Trophoblast cell (in vitro differentiated cells and primary cell): ENCODE measurements at regions not wholly inside any gene's neighbourhood (a gene's known extent, or its start where the extent isn't known, plus 50 kb on each side); places are given as distances from the start of the nearest gene placed in this dataset.

Source experiments
- DNase-seq, 2 donors: peaks; one replicate each; pipeline ENCODE4 v3.0.0-alpha.2; 2016
- H2AFZ ChIP-seq: 2 replicates; pipeline ENCODE4 v1.6.1; 2013; ENCODE audit warnings: low read length, moderate library complexity, mild to moderate bottlenecking; ENCODE audit not compliant: insufficient read depth, poor library complexity
- H2AK5ac ChIP-seq: 2 replicates; pipeline ENCODE4 v1.6.1; 2013; ENCODE audit warnings: mild to moderate bottlenecking, low read length
- H2BK120ac ChIP-seq: 2 replicates; pipeline ENCODE4 v1.6.1; 2013; ENCODE audit warnings: low read length, mild to moderate bottlenecking, moderate library complexity; ENCODE audit not compliant: insufficient read depth, poor library complexity
- H2BK12ac ChIP-seq: 2 replicates; pipeline ENCODE4 v1.6.1; 2013; ENCODE audit warnings: mild to moderate bottlenecking, low read length, moderate library complexity
- H2BK5ac ChIP-seq: 2 replicates; pipeline ENCODE4 v1.6.1; 2013; ENCODE audit warnings: low read length, low read depth, moderate library complexity, mild to moderate bottlenecking; ENCODE audit not compliant: poor library complexity
- H3K14ac ChIP-seq: 2 replicates; pipeline ENCODE4 v1.6.1; 2013; ENCODE audit warnings: mild to moderate bottlenecking, low read length
- H3K18ac ChIP-seq: 2 replicates; pipeline ENCODE4 v1.6.1; 2013; ENCODE audit warnings: mild to moderate bottlenecking, low read length
- H3K23ac ChIP-seq: 2 replicates; pipeline ENCODE4 v1.6.1; 2013; ENCODE audit warnings: low read length
- H3K27ac ChIP-seq: 2 replicates; pipeline ENCODE4 v1.5.1; 2013; ENCODE audit warnings: low read depth, mild to moderate bottlenecking, inconsistent platforms, low read length, moderate library complexity
- H3K27me3 ChIP-seq: 2 replicates; pipeline ENCODE4 v1.6.1; 2013; ENCODE audit warnings: inconsistent platforms, mild to moderate bottlenecking, low read length, moderate library complexity; ENCODE audit not compliant: insufficient read depth
- H3K36me3 ChIP-seq, 2 experiments: 1 replicate in 1 of 2; 2 replicates in 1 of 2; pipeline ENCODE4 v1.6.1; 2013; ENCODE audit warnings: low read length in 2 of 2, mild to moderate bottlenecking in 2 of 2, moderate library complexity in 1 of 2; ENCODE audit not compliant: insufficient read depth in 2 of 2, control insufficient read depth in 1 of 2
- H3K4ac ChIP-seq: 2 replicates; pipeline ENCODE4 v1.6.1; 2013; ENCODE audit warnings: low read depth, mild to moderate bottlenecking, low read length, moderate library complexity
- H3K4me1 ChIP-seq, 2 experiments: 1 replicate in 1 of 2; 2 replicates in 1 of 2; pipeline ENCODE4 v1.6.1; 2013; ENCODE audit warnings: low read length in 2 of 2, mild to moderate bottlenecking in 2 of 2, moderate library complexity in 1 of 2; ENCODE audit not compliant: insufficient read depth in 2 of 2, control insufficient read depth in 1 of 2
- H3K4me2 ChIP-seq: 2 replicates; pipeline ENCODE4 v1.6.1; 2013; ENCODE audit warnings: inconsistent platforms, mild to moderate bottlenecking, low read length, moderate library complexity
- H3K4me3 ChIP-seq: 2 replicates; pipeline ENCODE4 v1.5.1; 2013; ENCODE audit warnings: mild to moderate bottlenecking, low read depth, low read length, inconsistent platforms
- H3K79me1 ChIP-seq: one replicate; pipeline ENCODE4 v1.6.1; 2013; ENCODE audit warnings: low read length
- H3K79me2 ChIP-seq: 2 replicates; pipeline ENCODE4 v1.6.1; 2013; ENCODE audit warnings: low read length, mild to moderate bottlenecking; ENCODE audit not compliant: control insufficient read depth, insufficient read depth, poor library complexity
- H3K9ac ChIP-seq: 2 replicates; pipeline ENCODE4 v1.6.1; 2013; ENCODE audit warnings: mild to moderate bottlenecking, low read length
- H3K9me3 ChIP-seq: 2 replicates; pipeline ENCODE4 v1.6.1; 2013; ENCODE audit warnings: low read depth, mild to moderate bottlenecking, control low read depth, inconsistent platforms, low read length; ENCODE audit not compliant: insufficient read depth
- H4K12ac ChIP-seq: 2 replicates; pipeline ENCODE4 v1.6.1; 2013; ENCODE audit warnings: low read depth, mild to moderate bottlenecking, low read length, moderate library complexity
- H4K8ac ChIP-seq: 2 replicates; pipeline ENCODE4 v1.6.1; 2013; ENCODE audit warnings: low read depth, mild to moderate bottlenecking, low read length, moderate library complexity
- H4K91ac ChIP-seq: one replicate; pipeline ENCODE4 v1.6.1; 2013; ENCODE audit warnings: low read depth, mild to moderate bottlenecking, low read length, moderate library complexity
- WGBS: extraction: QIAGEN DNeasy Blood & Tissue Kit; methylation state at CpG from one replicate; pipeline ENCODE4 v1.1.7; 2013; ENCODE audit warnings: missing lambda C conversion rate; ENCODE audit not compliant: insufficient read length, insufficient coverage; ENCODE audit errors: extremely low coverage; 5-methylcytosine and 5-hydroxymethylcytosine counted together

DNA sequence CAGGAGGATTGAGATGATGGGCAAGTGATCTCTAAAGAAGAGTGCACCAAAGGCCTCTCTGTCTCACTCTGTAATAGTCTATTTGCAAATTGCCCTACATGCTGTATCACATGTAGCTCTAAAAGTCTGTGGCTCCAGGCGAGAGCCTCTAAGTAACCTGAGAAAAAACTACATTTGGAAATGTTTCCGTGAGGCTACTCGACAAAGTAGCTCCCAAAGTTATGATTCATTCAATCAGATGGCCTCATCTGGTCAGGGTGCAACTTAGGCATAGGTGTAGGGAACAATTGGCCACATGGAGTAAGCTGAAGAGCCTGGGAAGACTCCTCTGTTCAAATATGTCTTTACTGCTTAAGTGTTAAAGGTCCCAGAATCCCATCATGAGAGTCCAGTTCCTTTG, 155.4 kb upstream of the PLEKHG7 start:
- no peaks in the 10 kb centered on the region for H3K9me3 ChIP-seq
- H2AK5ac ChIP-seq: no peak overlapping the region
- H3K14ac ChIP-seq: no peak overlapping the region
- no peak overlapping the region for H3K4ac ChIP-seq
- peaks cover 2% of the 10 kb centered on the region for H3K79me2 ChIP-seq
- no peak overlapping the region for H4K12ac ChIP-seq
- H3K27ac ChIP-seq: no peak overlapping the region
- H3K27me3 ChIP-seq: no peaks in the 10 kb centered on the region
- H3K36me3 ChIP-seq: no peaks in the 10 kb centered on the region
- H3K23ac ChIP-seq: no peak overlapping the region
- no peak overlapping the region for H3K4me3 ChIP-seq
- no peak overlapping the region for H4K8ac ChIP-seq
- H3K18ac ChIP-seq: no peak overlapping the region
- WGBS: no CpG with 5 or more reads among the region's 3 CpGs
- H2BK5ac ChIP-seq: no peak overlapping the region
- H3K9ac ChIP-seq: no peak overlapping the region
- no peak overlapping the region for H2AFZ ChIP-seq
- H3K4me1 ChIP-seq: peaks cover 9 to 18% of the 10 kb centered on the region in 2 experiments
- no peak for DNase-seq
- no peak overlapping the region for H3K4me2 ChIP-seq
- H2BK12ac ChIP-seq: no peak overlapping the region
- H2BK120ac ChIP-seq: no peak overlapping the region
- H3K79me1 ChIP-seq: peaks cover 10% of the 10 kb centered on the region
- no peak overlapping the region for H4K91ac ChIP-seq

DNA sequence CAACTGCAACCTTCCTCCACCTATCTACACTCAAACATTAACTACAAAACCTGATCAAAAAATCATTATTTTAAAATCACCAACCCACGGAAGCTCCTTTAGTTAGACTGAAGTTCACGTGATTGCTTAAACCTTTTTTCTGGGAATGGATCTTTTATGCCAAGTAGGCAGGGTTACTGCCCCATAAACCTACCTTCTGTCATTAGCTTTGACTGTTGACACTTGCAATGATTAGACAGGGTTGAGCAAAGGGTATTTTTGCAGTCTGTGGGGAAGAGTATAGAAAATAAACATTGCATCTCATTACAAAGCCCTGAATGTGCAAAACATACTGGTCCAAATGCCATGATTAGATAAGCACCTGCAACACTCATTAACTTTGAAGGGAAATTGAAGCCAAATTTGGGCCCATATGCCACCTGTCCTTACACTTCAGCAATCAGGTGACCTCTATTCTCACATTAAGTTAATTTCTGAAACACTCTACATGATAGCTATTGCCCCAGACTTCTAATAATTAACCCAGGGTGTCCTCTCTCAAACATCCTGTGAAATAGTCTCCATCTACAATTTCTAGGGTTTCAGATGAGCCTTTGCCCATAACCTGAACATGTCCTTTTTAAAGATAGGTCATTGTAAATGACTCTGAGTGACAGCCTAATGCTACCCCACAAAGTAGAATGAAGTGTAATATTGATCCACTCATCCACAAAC, 156.0 kb upstream of the PLEKHG7 start:
- no peaks in the 10 kb centered on the region for H3K27me3 ChIP-seq
- H4K12ac ChIP-seq: no peak overlapping the region
- no peak overlapping the region for H3K4me2 ChIP-seq
- H3K14ac ChIP-seq: no peak overlapping the region
- no peak overlapping the region for H3K9ac ChIP-seq
- H2AK5ac ChIP-seq: no peak overlapping the region
- DNase-seq: no peak
- H3K18ac ChIP-seq: no peak overlapping the region
- H3K79me2 ChIP-seq: peaks cover 2% of the 10 kb centered on the region
- no peak overlapping the region for H4K91ac ChIP-seq
- no peak overlapping the region for H3K23ac ChIP-seq
- H2BK120ac ChIP-seq: no peak overlapping the region
- WGBS: 100% methylated on average over 1 of the region's 2 CpGs
- H2AFZ ChIP-seq: no peak overlapping the region
- H3K79me1 ChIP-seq: peaks cover 10% of the 10 kb centered on the region
- H2BK5ac ChIP-seq: no peak overlapping the region
- no peaks in the 10 kb centered on the region for H3K36me3 ChIP-seq
- H3K9me3 ChIP-seq: no peaks in the 10 kb centered on the region
- H3K4me3 ChIP-seq: no peak overlapping the region
- H3K4ac ChIP-seq: no peak overlapping the region
- peaks cover 9 to 14% of the 10 kb centered on the region in 2 experiments for H3K4me1 ChIP-seq
- no peak overlapping the region for H2BK12ac ChIP-seq
- no peak overlapping the region for H4K8ac ChIP-seq
- H3K27ac ChIP-seq: no peak overlapping the region

- WGBS: no CpG with 5 or more reads among the region's 3 CpGs
Observed at GRCh38 chr12:92546259-92546634, 156.5 kb upstream of the PLEKHG7 start.

GRCh38 chr12:92544322-92544721, 158.5 kb upstream of the PLEKHG7 start:
- Histone ChIP-seq H2BK120ac (peak overlapping the region; percentile 69), H3K18ac (no peak overlapping the region), H3K23ac (no peak overlapping the region), H2BK12ac (peak overlapping the region; percentile 81), H3K9me3 (no peaks in the 10 kb centered on the region), H3K4me3 (no peak overlapping the region), H3K9ac (no peak overlapping the region), H3K27ac (peak overlapping the region; percentile 66), H4K12ac (no peak overlapping the region), H3K27me3 (no peaks in the 10 kb centered on the region), H3K4ac (no peak overlapping the region), H2AFZ (no peak overlapping the region), H4K91ac (peak overlapping the region; percentile 57), H3K79me2 (peaks cover 2% of the 10 kb centered on the region), H4K8ac (no peak overlapping the region), H2AK5ac (no peak overlapping the region), H3K79me1 (peaks cover 15% of the 10 kb centered on the region), H3K36me3 (no peaks in the 10 kb centered on the region), H3K14ac (no peak overlapping the region), H3K4me2 (no peak overlapping the region), H3K4me1 (peaks cover 19 to 24% of the 10 kb centered on the region in 2 experiments), H2BK5ac (no peak overlapping the region)
- DNase-seq: peak in 1 of 2 donors; percentile 10
- WGBS: no CpG with 5 or more reads among the region's 6 CpGs

More at GRCh38 chr12:92546259-92546634, 156.5 kb upstream of the PLEKHG7 start:
- Histone ChIP-seq H2AK5ac (no peak overlapping the region), H3K18ac (no peak overlapping the region), H3K4me3 (no peak overlapping the region), H3K4me1 (peaks cover 9 to 12% of the 10 kb centered on the region in 2 experiments), H3K79me1 (peaks cover 10% of the 10 kb centered on the region), H3K14ac (no peak overlapping the region), H3K4me2 (no peak overlapping the region), H4K91ac (no peak overlapping the region), H4K8ac (no peak overlapping the region), H3K36me3 (no peaks in the 10 kb centered on the region), H2BK120ac (no peak overlapping the region), H2BK5ac (no peak overlapping the region), H3K23ac (no peak overlapping the region), H3K27me3 (no peaks in the 10 kb centered on the region), H4K12ac (no peak overlapping the region), H3K9me3 (no peaks in the 10 kb centered on the region), H3K9ac (no peak overlapping the region), H3K27ac (no peak overlapping the region), H3K4ac (no peak overlapping the region), H2BK12ac (no peak overlapping the region), H3K79me2 (peaks cover 2% of the 10 kb centered on the region), H2AFZ (no peak overlapping the region)
- DNase-seq: peak in 1 of 2 donors; percentile 33
